Neutrophil (primary cell): ENCODE measurements at regions not wholly inside any gene's neighbourhood (a gene's known extent, or its start where the extent isn't known, plus 50 kb on each side); places are given as distances from the start of the nearest gene placed in this dataset.

Source experiments
- H3K27ac ChIP-seq: fragments of 200-600 bp; sonication (generic); 2 replicates; pipeline ENCODE4 v1.5.1; 2016; ENCODE audit warnings: mild to moderate bottlenecking, moderate library complexity
- H3K27me3 ChIP-seq: fragments of 200-600 bp; sonication (generic); 2 replicates; pipeline ENCODE4 v1.6.0; 2016; ENCODE audit warnings: mild to moderate bottlenecking
- H3K36me3 ChIP-seq: fragments of 200-600 bp; sonication (generic); 2 replicates; pipeline ENCODE4 v1.5.1; 2017
- H3K4me1 ChIP-seq, 2 experiments: fragments of 200-600 bp in 1 of 2; sonication (generic) in 1 of 2; 1 replicate in 1 of 2; 2 replicates in 1 of 2; pipeline versions ENCODE4 v1.5.1 to v1.6.1; 2013 to 2016; ENCODE audit warnings: low read depth in 1 of 2, low read length in 1 of 2, mild to moderate bottlenecking in 1 of 2, moderate library complexity in 1 of 2; ENCODE audit not compliant: control insufficient read depth in 1 of 2, insufficient read depth in 1 of 2
- H3K4me3 ChIP-seq, 2 experiments: fragments of 200-600 bp in 1 of 2; sonication (generic) in 1 of 2; 1 replicate in 1 of 2; 2 replicates in 1 of 2; pipeline ENCODE4 v1.5.1; 2013 to 2016; ENCODE audit warnings: low read depth in 1 of 2, low read length in 1 of 2, mild to moderate bottlenecking in 1 of 2, moderate library complexity in 1 of 2
- H3K9me3 ChIP-seq: fragments of 200-600 bp; sonication (generic); 2 replicates; pipeline ENCODE4 v1.5.1; 2016
- TF ChIP-seq, protein P1 (sequence below): fragments of 200-600 bp; sonication (generic); IDR thresholded peaks from 2 replicates; pipeline ENCODE4 v1.5.1; 2016; ENCODE audit warnings: antibody characterized with exemption

DNA sequence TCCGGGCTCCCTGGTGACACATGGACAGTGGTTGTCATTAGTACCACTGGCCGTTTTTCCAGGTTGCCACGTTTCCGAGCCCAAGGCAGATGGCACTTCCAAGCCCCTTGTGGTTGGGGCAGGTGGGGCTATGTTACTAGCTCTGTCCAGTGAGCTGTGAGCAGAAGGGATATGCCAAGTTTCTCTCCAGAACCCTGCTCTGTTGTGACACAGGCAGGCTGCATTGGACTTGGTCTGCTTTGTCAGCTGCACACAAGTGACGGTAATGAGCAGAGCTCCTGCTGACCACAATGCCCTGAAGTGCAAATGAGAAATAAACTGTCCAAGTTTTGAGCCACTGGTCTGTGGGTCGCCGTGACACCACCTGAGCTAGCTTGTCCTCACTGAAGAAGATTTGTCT is 118.8 kb downstream of the GYPC start:
- TF ChIP-seq, protein P1, sequence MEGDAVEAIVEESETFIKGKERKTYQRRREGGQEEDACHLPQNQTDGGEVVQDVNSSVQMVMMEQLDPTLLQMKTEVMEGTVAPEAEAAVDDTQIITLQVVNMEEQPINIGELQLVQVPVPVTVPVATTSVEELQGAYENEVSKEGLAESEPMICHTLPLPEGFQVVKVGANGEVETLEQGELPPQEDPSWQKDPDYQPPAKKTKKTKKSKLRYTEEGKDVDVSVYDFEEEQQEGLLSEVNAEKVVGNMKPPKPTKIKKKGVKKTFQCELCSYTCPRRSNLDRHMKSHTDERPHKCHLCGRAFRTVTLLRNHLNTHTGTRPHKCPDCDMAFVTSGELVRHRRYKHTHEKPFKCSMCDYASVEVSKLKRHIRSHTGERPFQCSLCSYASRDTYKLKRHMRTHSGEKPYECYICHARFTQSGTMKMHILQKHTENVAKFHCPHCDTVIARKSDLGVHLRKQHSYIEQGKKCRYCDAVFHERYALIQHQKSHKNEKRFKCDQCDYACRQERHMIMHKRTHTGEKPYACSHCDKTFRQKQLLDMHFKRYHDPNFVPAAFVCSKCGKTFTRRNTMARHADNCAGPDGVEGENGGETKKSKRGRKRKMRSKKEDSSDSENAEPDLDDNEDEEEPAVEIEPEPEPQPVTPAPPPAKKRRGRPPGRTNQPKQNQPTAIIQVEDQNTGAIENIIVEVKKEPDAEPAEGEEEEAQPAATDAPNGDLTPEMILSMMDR, result no peak
- no peak overlapping the region for H3K27ac ChIP-seq
- H3K27me3 ChIP-seq, result peaks cover 19% of the 10 kb centered on the region

DNA sequence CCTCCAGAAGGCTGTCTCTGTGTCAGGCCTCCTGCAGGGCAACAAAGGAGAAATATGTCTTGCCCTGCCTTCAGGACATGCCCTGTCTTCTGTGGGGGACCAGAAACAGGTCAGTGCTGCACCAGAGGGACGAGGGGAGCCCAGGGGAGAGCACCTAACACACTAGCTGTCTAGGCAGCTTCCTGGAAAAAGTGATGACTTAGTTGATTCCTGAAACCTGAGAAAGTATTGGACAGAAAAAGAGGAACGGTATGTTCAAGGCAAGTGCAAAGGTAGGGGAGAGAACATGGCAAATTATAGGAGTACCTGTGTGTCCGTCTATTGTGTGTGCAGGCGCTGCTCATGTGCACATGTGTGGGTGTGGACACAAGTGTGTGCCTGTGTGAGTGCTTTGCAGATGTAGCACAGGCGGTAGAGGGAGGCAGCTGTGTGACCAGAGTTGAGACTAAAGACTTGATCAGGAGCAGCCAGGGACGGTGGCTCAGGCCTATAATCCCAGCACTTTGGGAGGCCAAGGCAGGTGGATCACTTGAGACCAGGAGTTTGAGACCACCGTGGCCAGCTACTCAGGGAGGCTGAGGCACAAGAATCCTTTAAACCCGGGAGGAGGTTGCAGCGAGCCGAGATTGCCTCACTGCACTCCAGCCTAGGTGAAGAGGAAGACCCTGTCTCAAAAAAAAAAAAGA is 119.5 kb downstream of the GYPC start:
- peaks cover 19% of the 10 kb centered on the region for H3K27me3 ChIP-seq
- H3K36me3 ChIP-seq, result no peaks in the 10 kb centered on the region
- no peak overlapping the region for H3K27ac ChIP-seq
- no peak overlapping the region for H3K4me3 ChIP-seq
- TF ChIP-seq, protein P1, result no peak
- H3K4me1 ChIP-seq, result peaks cover 6 to 12% of the 10 kb centered on the region in 2 experiments
- no peaks in the 10 kb centered on the region for H3K9me3 ChIP-seq

More for the DNA sequence above, 118.8 kb downstream of the GYPC start:
- H3K9me3 ChIP-seq, result no peaks in the 10 kb centered on the region
- H3K4me1 ChIP-seq, result peaks cover 6 to 12% of the 10 kb centered on the region in 2 experiments
- H3K36me3 ChIP-seq, result no peaks in the 10 kb centered on the region
- no peak overlapping the region for H3K4me3 ChIP-seq

DNA sequence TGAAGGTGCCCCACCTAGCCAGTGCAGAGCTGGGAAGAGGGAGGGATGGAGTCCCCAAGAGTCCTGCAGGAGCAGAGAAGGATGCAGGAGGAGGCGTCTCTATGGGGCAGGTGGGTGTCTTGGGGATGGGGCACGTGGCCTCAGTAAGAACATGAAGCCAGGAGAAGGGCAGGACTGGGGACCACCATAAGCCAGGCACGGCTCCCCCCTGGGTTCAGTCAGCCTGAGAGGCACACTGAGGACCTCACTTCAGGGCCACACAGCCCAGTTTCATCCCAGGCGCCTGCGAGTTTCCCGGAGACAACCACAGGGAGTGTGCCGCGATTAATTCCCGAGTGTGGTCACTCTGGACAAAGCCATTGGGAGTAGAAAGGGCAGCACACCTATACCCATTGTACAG is 120.3 kb downstream of the GYPC start:
- Histone ChIP-seq H3K4me3 (peak overlapping the region in 1 of 2 experiments; percentile 64), H3K27ac (no peak overlapping the region), H3K27me3 (peaks cover 19% of the 10 kb centered on the region), H3K9me3 (no peaks in the 10 kb centered on the region), H3K4me1 (peaks cover 6 to 12% of the 10 kb centered on the region in 2 experiments), H3K36me3 (no peaks in the 10 kb centered on the region)
- TF ChIP-seq, protein P1, result no peak

DNA sequence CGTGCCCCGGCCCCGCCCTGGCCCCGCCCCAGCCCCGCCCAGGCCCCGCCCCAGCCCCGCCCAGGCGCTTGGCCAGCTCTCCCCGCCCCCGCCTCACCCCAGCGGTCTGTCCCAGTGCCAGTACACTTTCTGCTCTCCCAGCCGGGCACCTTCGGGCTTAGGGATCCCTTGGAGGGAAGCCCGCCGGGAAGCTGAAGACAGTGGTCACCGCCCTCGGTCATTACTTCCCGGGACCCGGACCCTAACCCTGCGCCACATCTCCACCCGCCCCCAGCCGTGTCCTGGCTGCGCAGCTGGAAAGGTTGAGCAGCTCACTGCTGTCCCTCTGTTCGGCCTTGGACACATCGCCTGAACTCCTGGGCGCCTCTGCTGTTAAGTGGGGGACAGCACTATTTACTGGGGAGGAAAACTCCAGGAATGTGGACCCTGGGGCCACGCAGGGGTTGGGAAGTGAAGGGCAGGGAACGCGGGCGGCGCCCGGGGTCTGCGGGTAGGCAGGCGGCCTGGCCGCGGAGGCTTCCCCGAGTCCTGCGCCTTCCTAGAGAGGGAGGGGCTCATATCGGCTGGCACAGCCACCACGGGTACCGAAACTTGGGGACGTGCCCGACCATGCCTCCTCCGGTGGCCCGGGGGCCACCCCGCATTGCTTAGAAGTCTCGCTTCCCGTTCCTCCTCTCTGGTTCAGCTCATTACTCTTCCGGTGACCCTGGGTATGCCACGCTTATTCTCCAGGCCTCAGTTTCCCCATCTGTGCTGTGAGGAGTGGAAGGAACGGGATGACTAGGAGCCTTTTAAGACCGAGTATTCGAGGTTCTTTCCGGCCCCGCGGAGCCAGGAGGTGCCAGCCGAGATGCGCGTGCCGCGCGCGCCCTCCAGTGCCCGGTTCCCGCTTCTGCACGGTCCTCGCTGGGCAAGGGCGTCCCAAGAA is 121.0 kb downstream of the GYPC start:
- Histone ChIP-seq H3K27ac (no peak overlapping the region), H3K9me3 (no peaks in the 10 kb centered on the region), H3K36me3 (no peaks in the 10 kb centered on the region), H3K4me3 (peak overlapping the region; percentile 64 to 67), H3K4me1 (peaks cover 6 to 12% of the 10 kb centered on the region in 2 experiments), H3K27me3 (peaks cover 19% of the 10 kb centered on the region)
- TF ChIP-seq, protein P1, result peak; percentile 84

DNA sequence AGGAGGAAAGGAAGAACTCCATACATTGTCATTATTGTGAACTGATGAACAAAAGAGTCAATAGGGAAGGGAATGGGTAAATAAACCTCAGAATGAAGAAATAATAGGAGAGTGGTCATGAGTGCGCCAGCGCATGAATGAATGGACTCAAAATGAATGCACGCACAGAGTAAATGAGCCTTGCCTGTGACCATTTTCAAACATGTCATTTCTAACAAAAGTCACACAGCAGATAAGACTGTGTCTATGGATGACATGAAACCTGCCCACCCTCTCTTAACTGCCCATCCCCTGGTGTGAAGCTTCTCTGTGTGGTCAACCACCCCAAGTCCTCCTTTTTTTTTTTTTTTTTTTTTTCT is 121.1 kb upstream of the TEX51 start:
- TF ChIP-seq, protein P1, result no peak
- Histone ChIP-seq H3K9me3 (no peaks in the 10 kb centered on the region), H3K36me3 (no peaks in the 10 kb centered on the region), H3K27ac (no peak overlapping the region), H3K4me3 (peak overlapping the region; percentile 64 to 67), H3K27me3 (peaks cover 19% of the 10 kb centered on the region), H3K4me1 (peaks cover 6 to 12% of the 10 kb centered on the region in 2 experiments)
